ENCODE measurements at regions not wholly inside any gene's neighbourhood (a gene's known extent, or its start where the extent isn't known, plus 50 kb on each side); places are given as distances from the start of the nearest gene placed in this dataset.

DNA sequence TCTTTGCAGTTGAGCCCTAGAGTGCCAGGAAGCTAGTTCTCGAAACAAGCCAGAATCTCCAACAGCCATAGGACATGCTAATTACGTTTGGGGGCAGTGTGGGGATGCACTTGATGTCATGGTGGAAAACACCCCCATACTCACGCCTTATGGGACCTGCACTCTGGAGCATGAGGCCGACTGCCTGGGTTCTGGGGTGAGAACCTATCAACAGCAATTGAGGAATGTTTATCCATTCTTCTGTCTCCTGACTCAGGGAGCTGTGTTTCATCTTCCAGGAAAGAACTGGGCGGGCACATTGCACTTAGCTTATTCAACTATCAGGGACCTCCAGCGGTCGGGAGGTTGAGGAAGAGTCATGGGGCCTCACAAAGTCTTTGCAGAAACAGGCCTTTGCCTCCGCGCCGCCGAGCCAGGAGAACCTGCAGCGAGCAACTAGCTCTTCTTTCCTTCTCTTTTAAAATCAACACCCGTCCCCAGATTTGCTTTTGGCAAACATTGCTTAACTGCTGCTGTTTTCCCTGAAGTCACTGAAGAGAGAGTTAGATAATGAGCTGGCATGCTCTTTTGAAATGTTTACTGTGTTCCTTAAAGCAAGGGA lies 226.1 kb upstream of the DIO3 start:
- CTCF ChIA-PET: no interaction called here
- POLR2A ChIA-PET: no interaction called here
- no peak overlapping the region for H3K4me3 ChIP-seq (ENCODE audit: low read depth, low read length)
- no peak for DNase-seq (ENCODE audit: low read depth, low spot score)
- TF ChIP-seq, protein P1, sequence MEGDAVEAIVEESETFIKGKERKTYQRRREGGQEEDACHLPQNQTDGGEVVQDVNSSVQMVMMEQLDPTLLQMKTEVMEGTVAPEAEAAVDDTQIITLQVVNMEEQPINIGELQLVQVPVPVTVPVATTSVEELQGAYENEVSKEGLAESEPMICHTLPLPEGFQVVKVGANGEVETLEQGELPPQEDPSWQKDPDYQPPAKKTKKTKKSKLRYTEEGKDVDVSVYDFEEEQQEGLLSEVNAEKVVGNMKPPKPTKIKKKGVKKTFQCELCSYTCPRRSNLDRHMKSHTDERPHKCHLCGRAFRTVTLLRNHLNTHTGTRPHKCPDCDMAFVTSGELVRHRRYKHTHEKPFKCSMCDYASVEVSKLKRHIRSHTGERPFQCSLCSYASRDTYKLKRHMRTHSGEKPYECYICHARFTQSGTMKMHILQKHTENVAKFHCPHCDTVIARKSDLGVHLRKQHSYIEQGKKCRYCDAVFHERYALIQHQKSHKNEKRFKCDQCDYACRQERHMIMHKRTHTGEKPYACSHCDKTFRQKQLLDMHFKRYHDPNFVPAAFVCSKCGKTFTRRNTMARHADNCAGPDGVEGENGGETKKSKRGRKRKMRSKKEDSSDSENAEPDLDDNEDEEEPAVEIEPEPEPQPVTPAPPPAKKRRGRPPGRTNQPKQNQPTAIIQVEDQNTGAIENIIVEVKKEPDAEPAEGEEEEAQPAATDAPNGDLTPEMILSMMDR (IDR thresholded peaks at IDR 0.05; ENCODE audit: insufficient read depth, low read length, missing control alignments): no peak

DNA sequence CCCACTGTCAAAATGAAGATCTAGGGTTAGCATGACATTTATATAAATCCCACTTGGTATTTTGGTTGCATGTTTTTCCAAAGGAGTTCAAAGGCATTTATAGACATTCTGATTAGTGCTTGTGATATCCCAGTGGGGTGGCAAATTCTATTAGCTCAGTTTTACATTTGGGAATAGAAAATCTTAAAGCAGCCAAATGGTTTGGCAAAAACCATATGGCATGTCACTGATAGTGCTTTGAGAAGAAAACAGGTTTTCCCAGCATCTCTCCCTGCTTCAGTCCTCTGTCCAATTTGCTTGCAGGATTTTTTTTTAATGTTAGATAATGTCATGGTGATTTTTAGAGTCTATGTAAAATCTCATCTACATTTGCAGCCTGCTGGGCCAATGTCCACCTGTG lies 225.1 kb upstream of the DIO3 start:
- DNase-seq (ENCODE audit: low read depth, low spot score): no peak
- no peak overlapping the region for H3K4me3 ChIP-seq (ENCODE audit: low read depth, low read length)
- TF ChIP-seq, protein P1 (IDR thresholded peaks at IDR 0.05; ENCODE audit: insufficient read depth, low read length, missing control alignments): no peak
- POLR2A ChIA-PET: no interaction called here
- CTCF ChIA-PET: no interaction called here

DNA sequence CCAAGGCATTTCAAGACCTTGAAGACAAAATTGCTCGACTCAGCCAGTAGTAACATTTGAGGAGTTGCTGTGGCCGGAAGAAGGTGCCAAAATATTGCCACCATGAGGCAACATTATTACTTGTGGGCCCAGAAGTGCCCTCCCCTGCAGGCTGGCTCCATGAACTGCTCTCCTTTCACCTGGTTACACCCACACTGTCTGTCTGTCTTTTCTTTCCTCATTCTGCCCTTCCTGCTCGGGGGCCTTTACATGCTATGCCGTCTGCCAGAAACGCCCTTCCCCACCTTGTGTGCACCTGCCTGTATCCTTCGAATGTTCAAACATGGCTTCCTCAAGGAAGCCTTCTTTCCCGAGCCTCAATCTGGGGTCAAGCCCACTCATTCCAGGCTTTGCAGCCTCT lies 224.2 kb upstream of the DIO3 start:
- POLR2A ChIA-PET: no interaction called here
- no peak overlapping the region for H3K4me3 ChIP-seq (ENCODE audit: low read depth, low read length)
- TF ChIP-seq, protein P1 (IDR thresholded peaks at IDR 0.05; ENCODE audit: insufficient read depth, low read length, missing control alignments): no peak
- no peak for DNase-seq (ENCODE audit: low read depth, low spot score)
- CTCF ChIA-PET: no interaction called here

DNA sequence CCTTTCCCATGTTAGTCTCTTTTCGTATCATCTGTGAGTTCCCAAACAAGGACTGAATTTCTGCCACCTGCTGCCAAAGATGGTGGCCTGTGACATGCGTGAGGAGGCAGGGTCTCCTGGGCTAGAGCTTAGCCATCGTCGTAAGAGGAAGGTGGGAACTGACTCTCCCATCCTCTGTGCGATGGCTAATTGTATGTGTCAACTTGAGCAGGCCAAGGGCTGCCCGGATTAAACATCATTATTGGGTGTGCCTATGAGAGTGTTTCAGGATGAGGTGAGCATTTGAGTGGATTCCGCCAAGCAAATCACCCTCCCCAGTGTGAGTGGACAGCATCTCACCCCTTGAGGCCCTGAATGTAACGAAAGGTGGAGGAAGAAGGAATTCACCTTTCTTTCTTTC lies 220.7 kb upstream of the DIO3 start:
- CTCF ChIA-PET: no interaction called here
- POLR2A ChIA-PET: no interaction called here

DNA sequence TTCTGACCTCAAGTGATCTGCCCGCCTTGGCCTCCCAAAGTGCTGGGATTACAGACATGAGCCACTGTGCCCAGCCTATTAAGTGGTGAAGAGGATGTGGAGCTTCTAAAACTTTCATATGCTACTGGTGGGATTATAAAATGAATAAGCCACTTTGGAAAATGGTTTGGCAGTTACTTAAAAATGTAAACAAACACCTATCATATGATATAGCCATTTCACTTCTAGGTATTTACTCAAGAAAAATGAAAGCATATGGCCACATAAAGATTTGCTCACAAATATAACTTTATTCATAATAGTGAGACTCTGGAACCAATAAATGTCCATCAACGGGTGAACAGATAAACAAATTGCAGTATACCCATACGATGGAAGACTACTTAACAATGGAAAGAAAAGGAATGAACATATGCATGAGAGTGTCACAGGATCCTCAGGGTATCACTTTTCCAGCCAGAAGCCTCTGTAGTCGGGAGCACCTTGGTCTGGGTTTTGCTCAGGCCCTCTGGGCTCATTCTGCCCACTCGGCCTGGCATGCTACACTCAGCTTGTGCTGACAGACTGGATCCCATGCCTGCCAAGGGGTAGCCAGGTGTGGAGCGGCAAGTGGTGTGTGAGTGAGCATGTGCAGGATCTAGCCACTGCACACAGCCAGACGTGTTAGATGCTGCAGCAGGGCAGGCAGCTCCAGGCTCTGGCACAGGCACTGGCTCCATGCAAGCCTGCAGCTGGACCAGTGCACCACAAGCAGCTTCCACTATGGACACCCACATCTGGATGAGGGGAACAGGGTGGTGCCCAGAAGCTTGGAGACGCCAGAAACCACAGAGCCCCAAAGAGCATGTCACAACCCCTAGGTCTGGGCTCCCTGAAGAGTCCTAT lies 213.2 kb upstream of the DIO3 start:
- TF ChIP-seq, protein P1 (IDR thresholded peaks at IDR 0.05; ENCODE audit: insufficient read depth, low read length, missing control alignments): no peak
- ChIA-PET CTCF (no interaction called here), POLR2A (no interaction called here)
- H3K4me3 ChIP-seq (ENCODE audit: low read depth, low read length): no peak overlapping the region
- DNase-seq (ENCODE audit: low read depth, low spot score): no peak

More for the DNA sequence above, 220.7 kb upstream of the DIO3 start:
- TF ChIP-seq, protein P1 (IDR thresholded peaks at IDR 0.05; ENCODE audit: insufficient read depth, low read length, missing control alignments): no peak
- no peak overlapping the region for H3K4me3 ChIP-seq (ENCODE audit: low read depth, low read length)
- no peak for DNase-seq (ENCODE audit: low read depth, low spot score)

DNA sequence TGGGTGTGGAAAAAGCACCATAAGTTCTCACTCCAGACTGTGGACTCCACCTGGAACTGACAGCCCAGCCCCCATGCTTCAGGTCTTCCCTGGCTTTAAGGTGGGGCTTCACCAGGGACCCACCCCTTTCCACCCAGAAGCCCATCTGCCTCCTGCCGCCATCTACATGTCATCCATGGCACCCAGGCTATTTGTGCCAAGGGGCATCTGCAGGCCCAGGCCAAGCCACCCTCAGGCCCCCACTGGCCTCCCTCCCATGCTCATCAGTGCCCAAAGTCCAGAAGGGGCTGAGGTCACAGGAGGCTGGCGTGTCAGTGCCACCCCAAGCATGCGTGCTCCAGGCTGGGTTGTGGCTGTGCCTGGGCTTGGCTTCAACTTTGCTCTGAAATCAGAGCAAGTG lies 212.2 kb upstream of the DIO3 start:
- no peak for DNase-seq (ENCODE audit: low read depth, low spot score)
- CTCF ChIA-PET: no interaction called here
- POLR2A ChIA-PET: no interaction called here
- TF ChIP-seq, protein P1 (IDR thresholded peaks at IDR 0.05; ENCODE audit: insufficient read depth, low read length, missing control alignments): no peak
- no peak overlapping the region for H3K4me3 ChIP-seq (ENCODE audit: low read depth, low read length)

All from AG04449 (cell line).